ENCODE measurements at regions not wholly inside any gene's neighbourhood (a gene's known extent, or its start where the extent isn't known, plus 50 kb on each side); places are given as distances from the start of the nearest gene placed in this dataset.
"Not testable (repeated sequence)": the region's sequence is repeated elsewhere in the genome, so short reads cannot be mapped to it uniquely, and the experiment has no call there.

GRCh38 chr7:95180-95862 is 97.0 kb upstream of the FAM20C start:
- Mint-ChIP-seq H3K27me3 (peaks cover 8 to 57% (median 43%) of the 10 kb centered on the region in 3 donors), H3K27ac (peak overlapping the region in 1 of 6 donors; percentile 89), H3K9me3 (peaks cover 0 to 24% (median 18%) of the 10 kb centered on the region in 7 donors), H3K36me3 (peaks cover 0 to 9% of the 10 kb centered on the region in 2 donors), H3K4me1 (peaks cover 0 to 7% (median 5%) of the 10 kb centered on the region in 3 donors), H3K4me3 (no peak overlapping the region)
- no peak for ATAC-seq (ENCODE audit: low read depth in 2 of 2)
- DNase-seq = no peak

GRCh38 chr7:95863-96260 is 96.5 kb upstream of the FAM20C start:
- H3K4me3 Mint-ChIP-seq = no peak overlapping the region
- H3K27ac Mint-ChIP-seq = no peak overlapping the region
- H3K4me1 Mint-ChIP-seq = peaks cover 0 to 2% (median 0%) of the 10 kb centered on the region in 3 donors

GRCh38 chr7:96861-97260 is 95.5 kb upstream of the FAM20C start:
- no peak overlapping the region for H3K4me3 Mint-ChIP-seq
- H3K9me3 Mint-ChIP-seq = peaks cover 0 to 24% (median 18%) of the 10 kb centered on the region in 7 donors
- peaks cover 4 to 58% (median 44%) of the 10 kb centered on the region in 3 donors for H3K27me3 Mint-ChIP-seq
- peaks cover 0 to 9% of the 10 kb centered on the region in 2 donors for H3K36me3 Mint-ChIP-seq
- DNase-seq (no peak), ATAC-seq (ENCODE audit: low read depth in 2 of 2) (no peak)
- no peak overlapping the region for H3K27ac Mint-ChIP-seq
- H3K4me1 Mint-ChIP-seq = peaks cover 0 to 1% (median 0%) of the 10 kb centered on the region in 3 donors

More at GRCh38 chr7:95863-96260, 96.5 kb upstream of the FAM20C start:
- Mint-ChIP-seq H3K9me3 (peaks cover 0 to 24% (median 18%) of the 10 kb centered on the region in 7 donors), H3K27me3 (peaks cover 7 to 58% (median 42%) of the 10 kb centered on the region in 3 donors), H3K36me3 (peaks cover 0 to 9% of the 10 kb centered on the region in 2 donors)
- ATAC-seq (ENCODE audit: low read depth in 2 of 2) = no peak
- no peak for DNase-seq

- ATAC-seq (ENCODE audit: low read depth in 2 of 2) = no peak
- DNase-seq = no peak
- Mint-ChIP-seq H3K27me3 (peaks cover 4 to 54% (median 42%) of the 10 kb centered on the region in 3 donors), H3K27ac (no peak overlapping the region), H3K9me3 (peaks cover 0 to 24% (median 18%) of the 10 kb centered on the region in 7 donors), H3K4me3 (no peak overlapping the region), H3K4me1 (peaks cover 0 to 7% (median 0%) of the 10 kb centered on the region in 3 donors), H3K36me3 (peaks cover 0 to 9% of the 10 kb centered on the region in 2 donors)
Measured at GRCh38 chr7:97310-97841, 95.0 kb upstream of the FAM20C start.

- Mint-ChIP-seq H3K9me3 (peaks cover 0 to 23% (median 21%) of the 10 kb centered on the region in 7 donors), H3K4me3 (no peak overlapping the region), H3K36me3 (peaks cover 0 to 9% of the 10 kb centered on the region in 2 donors), H3K27me3 (peaks cover 0 to 42% (median 29%) of the 10 kb centered on the region in 3 donors), H3K4me1 (peaks cover 0 to 11% (median 0%) of the 10 kb centered on the region in 3 donors), H3K27ac (peak overlapping the region in 1 of 6 donors; percentile 72)
- no peak for DNase-seq
- no peak for ATAC-seq (ENCODE audit: low read depth in 2 of 2)
Measured at GRCh38 chr7:101146-102046, 91.0 kb upstream of the FAM20C start.

- Mint-ChIP-seq H3K4me3 (no peak overlapping the region), H3K9me3 (peaks cover 0 to 19% (median 18%) of the 10 kb centered on the region in 7 donors), H3K27ac (peak overlapping the region in 1 of 6 donors; percentile 35), H3K27me3 (peaks cover 7 to 45% (median 35%) of the 10 kb centered on the region in 3 donors), H3K4me1 (peaks cover 0 to 11% (median 0%) of the 10 kb centered on the region in 3 donors), H3K36me3 (peaks cover 0 to 9% of the 10 kb centered on the region in 2 donors)
- ATAC-seq (ENCODE audit: low read depth in 2 of 2) (no peak), DNase-seq (no peak)
Measured at GRCh38 chr7:102047-102711, 90.2 kb upstream of the FAM20C start.

GRCh38 chr7:102721-103120 is 89.7 kb upstream of the FAM20C start:
- Mint-ChIP-seq H3K4me1 (peaks cover 0 to 11% (median 0%) of the 10 kb centered on the region in 3 donors), H3K9me3 (peaks cover 0 to 18% (median 13%) of the 10 kb centered on the region in 7 donors), H3K36me3 (peaks cover 0 to 9% of the 10 kb centered on the region in 2 donors), H3K27me3 (peaks cover 7 to 40% (median 35%) of the 10 kb centered on the region in 3 donors), H3K4me3 (no peak overlapping the region), H3K27ac (peak overlapping the region in 2 of 6 donors; percentile 35 to 86)
- no peak for ATAC-seq (ENCODE audit: low read depth in 2 of 2)
- DNase-seq = no peak

GRCh38 chr7:103981-104380 is 88.4 kb upstream of the FAM20C start:
- not testable (repeated sequence) for H3K4me3 Mint-ChIP-seq; H3K36me3 Mint-ChIP-seq; DNase-seq; ATAC-seq (ENCODE audit: low read depth in 2 of 2)
- peaks cover 0 to 11% (median 0%) of the 10 kb centered on the region in 3 donors for H3K4me1 Mint-ChIP-seq
- peak overlapping the region in 1 of 6 donors; percentile 43 for H3K27ac Mint-ChIP-seq
- peaks cover 13 to 37% (median 35%) of the 10 kb centered on the region in 3 donors for H3K27me3 Mint-ChIP-seq
- H3K9me3 Mint-ChIP-seq = peaks cover 0 to 14% (median 7%) of the 10 kb centered on the region in 7 donors

- H3K27ac Mint-ChIP-seq = no peak overlapping the region
Measured at GRCh38 chr7:105002-105401, 87.4 kb upstream of the FAM20C start.

GRCh38 chr7:106356-106755 is 86.0 kb upstream of the FAM20C start:
- Mint-ChIP-seq H3K27ac (no peak overlapping the region), H3K27me3 (peaks cover 18 to 33% (median 33%) of the 10 kb centered on the region in 3 donors), H3K9me3 (peaks cover 3 to 9% (median 4%) of the 10 kb centered on the region in 7 donors), H3K4me3 (no peak overlapping the region), H3K4me1 (peaks cover 0 to 11% (median 0%) of the 10 kb centered on the region in 3 donors), H3K36me3 (peaks cover 0 to 6% of the 10 kb centered on the region in 2 donors)
- DNase-seq (no peak), ATAC-seq (ENCODE audit: low read depth in 2 of 2) (no peak)

More at GRCh38 chr7:105002-105401, 87.4 kb upstream of the FAM20C start:
- DNase-seq (no peak), ATAC-seq (ENCODE audit: low read depth in 2 of 2) (no peak)
- Mint-ChIP-seq H3K4me1 (peaks cover 0 to 11% (median 0%) of the 10 kb centered on the region in 3 donors), H3K4me3 (no peak overlapping the region), H3K27me3 (peaks cover 13 to 30% (median 28%) of the 10 kb centered on the region in 3 donors), H3K36me3 (no peaks in the 10 kb centered on the region), H3K9me3 (peaks cover 0 to 8% (median 0%) of the 10 kb centered on the region in 7 donors)

GRCh38 chr7:107233-107632 is 85.1 kb upstream of the FAM20C start:
- no peak for DNase-seq
- Mint-ChIP-seq H3K4me3 (no peak overlapping the region), H3K36me3 (peaks cover 0 to 8% of the 10 kb centered on the region in 2 donors), H3K27ac (no peak overlapping the region), H3K9me3 (peaks cover 3 to 13% (median 9%) of the 10 kb centered on the region in 7 donors), H3K4me1 (peaks cover 0 to 6% (median 0%) of the 10 kb centered on the region in 3 donors), H3K27me3 (peaks cover 26 to 35% (median 31%) of the 10 kb centered on the region in 3 donors)
- ATAC-seq (ENCODE audit: low read depth in 2 of 2) = no peak

- no peak overlapping the region for H3K4me3 Mint-ChIP-seq
- ATAC-seq (ENCODE audit: low read depth in 2 of 2) (no peak), DNase-seq (no peak)
- peaks cover 28 to 40% (median 37%) of the 10 kb centered on the region in 3 donors for H3K27me3 Mint-ChIP-seq
- no peaks in the 10 kb centered on the region for H3K4me1 Mint-ChIP-seq
- peaks cover 0 to 14% of the 10 kb centered on the region in 2 donors for H3K36me3 Mint-ChIP-seq
- H3K27ac Mint-ChIP-seq = peak overlapping the region in 1 of 6 donors; percentile 89
- peaks cover 6 to 20% (median 12%) of the 10 kb centered on the region in 7 donors for H3K9me3 Mint-ChIP-seq
Measured at GRCh38 chr7:107907-108306, 84.5 kb upstream of the FAM20C start.
